ENCODE measurements at regions not wholly inside any gene's neighbourhood (a gene's known extent, or its start where the extent isn't known, plus 50 kb on each side); places are given as distances from the start of the nearest gene placed in this dataset.
A peak's percentile ranks its signal among the peaks of the same experiment; 100 is the strongest.

DNA sequence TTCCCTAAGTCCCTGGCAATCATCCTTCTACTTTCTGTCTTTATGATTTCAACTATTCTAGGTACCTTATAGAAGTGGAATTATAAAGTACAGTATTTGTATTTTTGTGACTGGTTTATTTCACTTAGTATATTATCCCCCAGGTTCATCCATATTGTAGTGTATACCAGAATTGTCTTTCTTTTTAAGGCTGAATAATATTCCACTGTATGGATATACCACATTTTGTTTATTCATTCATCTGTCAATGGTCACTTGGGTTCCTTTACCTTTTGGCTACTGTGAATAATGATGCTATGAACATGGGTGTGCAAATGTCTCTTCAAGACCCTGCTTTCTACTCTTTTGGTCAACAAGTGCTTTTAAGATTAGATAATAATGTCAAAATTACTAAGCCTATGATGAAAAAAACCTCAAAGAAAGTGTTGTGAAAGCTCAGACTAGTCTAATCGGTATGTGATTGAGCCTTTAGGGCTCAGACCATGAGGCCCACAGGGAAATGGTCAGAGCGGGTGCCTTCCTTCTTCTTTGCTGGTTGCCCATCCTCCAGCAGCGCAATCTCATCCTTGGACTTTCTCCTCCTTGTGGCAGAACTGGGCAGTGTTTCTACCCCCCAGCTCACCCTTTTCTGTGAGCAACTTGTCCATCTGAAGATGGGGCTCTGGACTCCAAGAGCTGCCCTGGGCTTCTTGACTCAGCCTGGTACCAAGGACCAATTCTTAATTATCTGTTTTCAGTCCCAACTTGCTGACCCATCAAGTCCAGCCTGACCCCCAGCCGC, 105.4 kb downstream of the TTC8 start:
- Histone ChIP-seq H3K36me3 (ENCODE audit: control insufficient read depth in 2 of 2, insufficient read depth in 2 of 2, low read length in 1 of 2) (no peaks in the 10 kb centered on the region), H3K9me3 (replicated peaks; ENCODE audit: control insufficient read depth, insufficient read depth, low read length) (no peaks in the 10 kb centered on the region; the same call in 2 of the 3 replicates), H4K20me1 (ENCODE audit: control insufficient read depth, insufficient read depth) (no peaks in the 10 kb centered on the region), H3K9ac (ENCODE audit: control insufficient read depth, insufficient read depth, low read length) (no peak overlapping the region), H3K79me2 (ENCODE audit: control insufficient read depth, insufficient read depth, low read length) (no peaks in the 10 kb centered on the region), H3K4me1 (ENCODE audit: control insufficient read depth, insufficient read depth, low read length) (no peaks in the 10 kb centered on the region), H3K4me2 (ENCODE audit: control insufficient read depth, insufficient read depth) (no peak overlapping the region), H3K4me3 (no peak overlapping the region), H3K27ac (ENCODE audit: control insufficient read depth, insufficient read depth) (no peak overlapping the region), H2AFZ (ENCODE audit: control insufficient read depth, low read depth, low read length) (no peak overlapping the region), H3K27me3 (replicated peaks in 1 of 2; ENCODE audit: control insufficient read depth in 2 of 2, insufficient read depth in 2 of 2, low read length in 1 of 2) (no peaks in the 10 kb centered on the region)
- BruUV-seq (replicated peaks), result no TSS peak
- CTCF ChIA-PET, result interaction anchor here (1.4 kb wide), 1 partner anchor 262 kb away, joined by 6 read pairs; no protein-coding TSS in a partner anchor
- peak; percentile 58; the same call in 1 of the 3 replicates for ATAC-seq
- SMC1A ChIA-PET (ENCODE audit: uncharacterized antibody, unreplicated experiment), result interaction anchor here (0.8 to 1.4 kb wide), 2 partner anchors 13 to 262 kb away, joined by 3 read pairs; no protein-coding TSS in a partner anchor
- RAD21 ChIA-PET (ENCODE audit: unreplicated experiment), result no interaction called here
- intact Hi-C loops (cut with micrococcal nuclease; ENCODE audit: unreplicated experiment), result no loop called here
- no peak for FAIRE-seq
- TF ChIP-seq SPI1 (IDR thresholded peaks at IDR 0.05; ENCODE audit: borderline replicate concordance, insufficient read depth, low read depth, low read length), result no peak
- peak in 2 of 3 experiments; percentile 7 to 12; a peak in 1 of 6 replicates for TF ChIP-seq CTCF (IDR thresholded peaks at IDR 0.05 in 2 of 3, conservative IDR thresholded peaks at IDR 0.05 in 1 of 3; ENCODE audit: control insufficient read depth in 2 of 3, extremely low read depth in 1 of 3, insufficient read depth in 1 of 3, low read depth in 3 of 3, low read length in 3 of 3)
- no peak for TF ChIP-seq REST (IDR thresholded peaks at IDR 0.05; ENCODE audit: low read depth, low read length)
- TF ChIP-seq SMAD1 (IDR thresholded peaks at IDR 0.05; ENCODE audit: low read depth, partially characterized antibody), result no peak
- TF ChIP-seq RAD21 (IDR thresholded peaks at IDR 0.05; ENCODE audit: insufficient read depth, low read depth, low read length), result 0 out of 2 replicates have a peak, but pooled peaks have one; percentile 17
- TF ChIP-seq, protein P1, sequence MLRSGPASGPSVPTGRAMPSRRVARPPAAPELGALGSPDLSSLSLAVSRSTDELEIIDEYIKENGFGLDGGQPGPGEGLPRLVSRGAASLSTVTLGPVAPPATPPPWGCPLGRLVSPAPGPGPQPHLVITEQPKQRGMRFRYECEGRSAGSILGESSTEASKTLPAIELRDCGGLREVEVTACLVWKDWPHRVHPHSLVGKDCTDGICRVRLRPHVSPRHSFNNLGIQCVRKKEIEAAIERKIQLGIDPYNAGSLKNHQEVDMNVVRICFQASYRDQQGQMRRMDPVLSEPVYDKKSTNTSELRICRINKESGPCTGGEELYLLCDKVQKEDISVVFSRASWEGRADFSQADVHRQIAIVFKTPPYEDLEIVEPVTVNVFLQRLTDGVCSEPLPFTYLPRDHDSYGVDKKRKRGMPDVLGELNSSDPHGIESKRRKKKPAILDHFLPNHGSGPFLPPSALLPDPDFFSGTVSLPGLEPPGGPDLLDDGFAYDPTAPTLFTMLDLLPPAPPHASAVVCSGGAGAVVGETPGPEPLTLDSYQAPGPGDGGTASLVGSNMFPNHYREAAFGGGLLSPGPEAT (IDR thresholded peaks at IDR 0.05; ENCODE audit: low read depth), result no peak
- TF ChIP-seq FOXM1 (IDR thresholded peaks at IDR 0.05; ENCODE audit: low read depth, low read length), result no peak
- no peak for TF ChIP-seq HCFC1 (IDR thresholded peaks at IDR 0.05; ENCODE audit: low read length)
- in situ Hi-C loops (cut with MboI), result no loop called here
- POLR2A ChIA-PET, result no interaction called here
- 28% methylated on average over 4 of the region's 4 CpGs for whole genome bisulfite sequencing (ENCODE audit: insufficient coverage, insufficient replicate concordance, low lambda C conversion rate, missing lambda C conversion rate)
- no peak for DNase-seq (ENCODE audit: low read depth, low spot score)
